Panc1 (cell line): ENCODE measurements at regions not wholly inside any gene's neighbourhood (a gene's known extent, or its start where the extent isn't known, plus 50 kb on each side); places are given as distances from the start of the nearest gene placed in this dataset.

ENCODE experiments used
- ATAC-seq: fragments of 200-7000 bp; cut with Tn5 transposase; 2 replicates; pipeline ENCODE4 v1.9.1; 2020; ENCODE audit warnings: mild to moderate bottlenecking, moderate library complexity
- BruUV-seq: library from RNA; stranded (reverse); fragments of 400-500 nt; replicated peaks from 2 replicates; lab custom pipeline; 2021; lab: Mats Ljungman, UMichigan
- CTCF ChIA-PET: fragments of 300-600 bp; sonication (Branson Sonifier 250); formaldehyde crosslinking; loops from one replicate; lab custom pipeline; 2022; ENCODE audit warnings: antibody characterized with exemption; lab: Charles Lee
- POLR2A ChIA-PET: fragments of 300-600 bp; sonication (Branson Sonifier 250); formaldehyde crosslinking; loops from one replicate; lab custom pipeline; 2022; ENCODE audit warnings: antibody characterized with exemption; lab: Charles Lee
- DNase-seq: peaks from one replicate; pipeline ENCODE4 v3.0.0-alpha.2; 2010; ENCODE audit warnings: low read depth, low spot score
- H3K27ac ChIP-seq: 2 replicates; pipeline ENCODE4 v1.5.1; 2011; ENCODE audit warnings: mild to moderate bottlenecking, low read length, inconsistent platforms
- H3K27me3 ChIP-seq: fragments of 200-500 bp; sonication (Bioruptor generic); 2 replicates; pipeline ENCODE4 v1.6.0; 2014; ENCODE audit warnings: low read length, inconsistent platforms; ENCODE audit not compliant: control insufficient read depth, insufficient read depth
- H3K36me3 ChIP-seq: fragments of 200-500 bp; sonication (Bioruptor generic); 2 replicates; pipeline ENCODE4 v1.5.1; 2014; ENCODE audit warnings: inconsistent platforms, mild to moderate bottlenecking, low read length, moderate library complexity; ENCODE audit not compliant: control insufficient read depth, insufficient read depth
- H3K4me1 ChIP-seq: 2 replicates; pipeline ENCODE4 v1.5.1; 2011; ENCODE audit warnings: inconsistent platforms, mild to moderate bottlenecking, low read length, moderate library complexity; ENCODE audit not compliant: control insufficient read depth, insufficient read depth
- H3K4me3 ChIP-seq, 2 experiments: 2 replicates each; pipeline ENCODE4 v1.5.1; 2011 to 2012; ENCODE audit warnings: low read depth in 2 of 2, low read length in 2 of 2, mild to moderate bottlenecking in 2 of 2, inconsistent platforms in 1 of 2, moderate library complexity in 1 of 2
- H3K9me3 ChIP-seq: fragments of 200-500 bp; sonication (Bioruptor generic); 2 replicates; pipeline ENCODE4 v1.5.1; 2014; ENCODE audit warnings: low read depth, mild to moderate bottlenecking, inconsistent platforms, low read length, moderate library complexity; ENCODE audit not compliant: control insufficient read depth, insufficient read depth
- POLR2AphosphoS5 ChIP-seq: IDR thresholded peaks from 2 replicates; pipeline ENCODE4 v1.6.1; 2012; ENCODE audit warnings: mild to moderate bottlenecking, low read depth, low read length, moderate library complexity
- REST ChIP-seq, 2 experiments: IDR thresholded peaks; 2 replicates each; pipeline ENCODE4 v1.6.1; 2011 to 2012; ENCODE audit warnings: low read depth in 2 of 2, control low read depth in 1 of 2, low read length in 1 of 2, mild to moderate bottlenecking in 1 of 2, moderate library complexity in 1 of 2; ENCODE audit not compliant: insufficient read depth in 1 of 2
- SIN3A ChIP-seq: IDR thresholded peaks from 2 replicates; pipeline ENCODE4 v1.6.1; 2012; ENCODE audit warnings: low read depth, mild to moderate bottlenecking, low read length, moderate library complexity, borderline replicate concordance; ENCODE audit not compliant: insufficient read depth
- TCF7L2 ChIP-seq: IDR thresholded peaks from 2 replicates; pipeline ENCODE4 v1.6.1; 2011; ENCODE audit warnings: mild to moderate bottlenecking, low read depth, low read length, inconsistent platforms
- in situ Hi-C: cut with HindIII; loops from 2 replicates; pipeline ENCODE4 v1.10.0; 2016; ENCODE audit warnings: low sequenced_read_pairs, low pct_unique_long_range_greater_than_20kb
- intact Hi-C: fragments of 100-400 bp; cut with micrococcal nuclease; formaldehyde crosslinking; loops from one replicate; pipeline ENCODE4 v1.10.0; 2022; ENCODE audit not compliant: unreplicated experiment
- TF ChIP-seq, protein P1 (sequence below): fragments of 450-650 bp; IDR thresholded peaks from 2 replicates; pipeline ENCODE4 v1.5.1; 2017; ENCODE audit warnings: mild to moderate bottlenecking

- BruUV-seq = no TSS peak
- intact Hi-C loops = no loop called here
- H3K9me3 ChIP-seq = no peaks in the 10 kb centered on the region
- no peak for DNase-seq
- no peak for TF ChIP-seq SIN3A
- TF ChIP-seq TCF7L2 = no peak
- no peak for TF ChIP-seq REST (IDR thresholded peaks at IDR 0.05; ENCODE audit: insufficient read depth in 1 of 2, low read depth in 2 of 2, low read length in 1 of 2)
- TF ChIP-seq, protein P1, sequence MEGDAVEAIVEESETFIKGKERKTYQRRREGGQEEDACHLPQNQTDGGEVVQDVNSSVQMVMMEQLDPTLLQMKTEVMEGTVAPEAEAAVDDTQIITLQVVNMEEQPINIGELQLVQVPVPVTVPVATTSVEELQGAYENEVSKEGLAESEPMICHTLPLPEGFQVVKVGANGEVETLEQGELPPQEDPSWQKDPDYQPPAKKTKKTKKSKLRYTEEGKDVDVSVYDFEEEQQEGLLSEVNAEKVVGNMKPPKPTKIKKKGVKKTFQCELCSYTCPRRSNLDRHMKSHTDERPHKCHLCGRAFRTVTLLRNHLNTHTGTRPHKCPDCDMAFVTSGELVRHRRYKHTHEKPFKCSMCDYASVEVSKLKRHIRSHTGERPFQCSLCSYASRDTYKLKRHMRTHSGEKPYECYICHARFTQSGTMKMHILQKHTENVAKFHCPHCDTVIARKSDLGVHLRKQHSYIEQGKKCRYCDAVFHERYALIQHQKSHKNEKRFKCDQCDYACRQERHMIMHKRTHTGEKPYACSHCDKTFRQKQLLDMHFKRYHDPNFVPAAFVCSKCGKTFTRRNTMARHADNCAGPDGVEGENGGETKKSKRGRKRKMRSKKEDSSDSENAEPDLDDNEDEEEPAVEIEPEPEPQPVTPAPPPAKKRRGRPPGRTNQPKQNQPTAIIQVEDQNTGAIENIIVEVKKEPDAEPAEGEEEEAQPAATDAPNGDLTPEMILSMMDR = no peak
- no peak for TF ChIP-seq POLR2AphosphoS5
- no peaks in the 10 kb centered on the region for H3K4me1 ChIP-seq
- no peak overlapping the region for H3K27ac ChIP-seq
- H3K27me3 ChIP-seq = peaks cover 9% of the 10 kb centered on the region
- POLR2A ChIA-PET = no interaction called here
- H3K36me3 ChIP-seq = no peaks in the 10 kb centered on the region
- no peak for ATAC-seq
- in situ Hi-C loops = no loop called here
- no peak overlapping the region for H3K4me3 ChIP-seq
- CTCF ChIA-PET = no interaction called here
Measured at GRCh38 chr12:113640837-113641236, 169.2 kb upstream of the LHX5 start.

DNA sequence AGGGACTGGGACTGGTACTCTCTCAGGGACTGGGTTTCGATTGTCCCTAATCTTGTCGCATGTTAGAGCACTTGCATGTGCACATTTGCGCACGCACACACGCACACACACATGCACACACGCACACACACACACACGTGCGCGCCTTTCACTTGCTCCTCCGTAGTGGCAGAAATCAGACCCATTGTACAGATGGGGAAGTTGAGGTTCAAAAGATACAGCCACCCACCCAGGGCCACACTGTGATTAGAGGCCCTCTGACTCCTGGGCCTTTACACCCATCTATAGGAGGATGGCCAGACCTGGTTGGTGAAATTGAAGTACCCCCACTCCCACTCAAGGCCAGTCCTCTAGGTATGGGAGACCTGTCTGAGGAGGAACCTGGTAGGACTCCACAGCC is 167.8 kb upstream of the LHX5 start:
- intact Hi-C loops = no loop called here
- no TSS peak for BruUV-seq
- no peak for TF ChIP-seq SIN3A
- TF ChIP-seq, protein P1 = no peak
- no peak for TF ChIP-seq REST (IDR thresholded peaks at IDR 0.05; ENCODE audit: insufficient read depth in 1 of 2, low read depth in 2 of 2, low read length in 1 of 2)
- no peak for TF ChIP-seq POLR2AphosphoS5
- no peak for TF ChIP-seq TCF7L2
- CTCF ChIA-PET = no interaction called here
- ATAC-seq = no peak
- Histone ChIP-seq H3K9me3 (no peaks in the 10 kb centered on the region), H3K4me3 (no peak overlapping the region), H3K36me3 (no peaks in the 10 kb centered on the region), H3K27me3 (peaks cover 7% of the 10 kb centered on the region), H3K27ac (no peak overlapping the region), H3K4me1 (no peaks in the 10 kb centered on the region)
- in situ Hi-C loops = no loop called here
- POLR2A ChIA-PET = no interaction called here
- no peak for DNase-seq
